ENCODE measurements at regions not wholly inside any gene's neighbourhood (a gene's known extent, or its start where the extent isn't known, plus 50 kb on each side); places are given as distances from the start of the nearest gene placed in this dataset.

GRCh38 chr7:67435894-67436535 is 439.4 kb downstream of the TYW1 start:
- Histone ChIP-seq H4K20me1 (ENCODE audit: insufficient read depth, low read length) (no peaks in the 10 kb centered on the region), H3K4me3 (ENCODE audit: low read depth in 1 of 2, low read length in 2 of 2) (no peak overlapping the region), H3K27ac (ENCODE audit: low read length) (no peak overlapping the region), H3K4me2 (ENCODE audit: insufficient read depth, low read length) (no peak overlapping the region), H3K36me3 (ENCODE audit: insufficient read depth, low read length) (no peaks in the 10 kb centered on the region), H3K9ac (ENCODE audit: low read depth, low read length) (no peak overlapping the region), H3K27me3 (ENCODE audit: insufficient read depth, low read length, poor library complexity) (no peaks in the 10 kb centered on the region), H3K79me2 (ENCODE audit: insufficient read depth, low read length) (no peaks in the 10 kb centered on the region), H2AFZ (ENCODE audit: low read depth, low read length) (no peak overlapping the region), H3K4me1 (ENCODE audit: insufficient read depth, low read length) (no peaks in the 10 kb centered on the region), H3K9me3 (ENCODE audit: insufficient read depth, low read length, severe bottlenecking) (peaks cover 5% of the 10 kb centered on the region)
- DNase-seq = no peak
- no peak for ATAC-seq (ENCODE audit: insufficient read depth, low read depth)
- no peak for TF ChIP-seq EZH2 (IDR thresholded peaks at IDR 0.05; ENCODE audit: borderline replicate concordance, low read depth, low read length, severe bottlenecking)
- no peak for TF ChIP-seq CTCF (IDR thresholded peaks at IDR 0.05; ENCODE audit: borderline replicate concordance, extremely low read depth, low read length, poor library complexity, severe bottlenecking)

GRCh38 chr7:67438198-67438882 is 441.7 kb downstream of the TYW1 start:
- Histone ChIP-seq H3K4me3 (ENCODE audit: low read depth in 1 of 2, low read length in 2 of 2) (no peak overlapping the region), H3K9ac (ENCODE audit: low read depth, low read length) (no peak overlapping the region), H3K36me3 (ENCODE audit: insufficient read depth, low read length) (no peaks in the 10 kb centered on the region), H3K27me3 (ENCODE audit: insufficient read depth, low read length, poor library complexity) (no peaks in the 10 kb centered on the region), H3K79me2 (ENCODE audit: insufficient read depth, low read length) (no peaks in the 10 kb centered on the region), H3K4me1 (ENCODE audit: insufficient read depth, low read length) (no peaks in the 10 kb centered on the region), H3K4me2 (ENCODE audit: insufficient read depth, low read length) (no peak overlapping the region), H3K9me3 (ENCODE audit: insufficient read depth, low read length, severe bottlenecking) (peaks cover 5% of the 10 kb centered on the region), H3K27ac (ENCODE audit: low read length) (no peak overlapping the region), H4K20me1 (ENCODE audit: insufficient read depth, low read length) (no peaks in the 10 kb centered on the region), H2AFZ (ENCODE audit: low read depth, low read length) (no peak overlapping the region)
- DNase-seq = no peak
- TF ChIP-seq CTCF (IDR thresholded peaks at IDR 0.05; ENCODE audit: borderline replicate concordance, extremely low read depth, low read length, poor library complexity, severe bottlenecking) (no peak), EZH2 (IDR thresholded peaks at IDR 0.05; ENCODE audit: borderline replicate concordance, low read depth, low read length, severe bottlenecking) (no peak)
- ATAC-seq (ENCODE audit: insufficient read depth, low read depth) = no peak

GRCh38 chr7:67438913-67439505 is 442.4 kb downstream of the TYW1 start:
- Histone ChIP-seq H3K9ac (ENCODE audit: low read depth, low read length) (no peak overlapping the region), H3K27ac (ENCODE audit: low read length) (no peak overlapping the region), H3K36me3 (ENCODE audit: insufficient read depth, low read length) (no peaks in the 10 kb centered on the region), H3K4me2 (ENCODE audit: insufficient read depth, low read length) (no peak overlapping the region), H3K27me3 (ENCODE audit: insufficient read depth, low read length, poor library complexity) (no peaks in the 10 kb centered on the region), H4K20me1 (ENCODE audit: insufficient read depth, low read length) (no peaks in the 10 kb centered on the region), H3K9me3 (ENCODE audit: insufficient read depth, low read length, severe bottlenecking) (no peaks in the 10 kb centered on the region), H3K4me1 (ENCODE audit: insufficient read depth, low read length) (no peaks in the 10 kb centered on the region), H2AFZ (ENCODE audit: low read depth, low read length) (no peak overlapping the region), H3K79me2 (ENCODE audit: insufficient read depth, low read length) (no peaks in the 10 kb centered on the region), H3K4me3 (ENCODE audit: low read depth in 1 of 2, low read length in 2 of 2) (no peak overlapping the region)
- DNase-seq (no peak), ATAC-seq (ENCODE audit: insufficient read depth, low read depth) (no peak)
- TF ChIP-seq EZH2 (IDR thresholded peaks at IDR 0.05; ENCODE audit: borderline replicate concordance, low read depth, low read length, severe bottlenecking) (no peak), CTCF (IDR thresholded peaks at IDR 0.05; ENCODE audit: borderline replicate concordance, extremely low read depth, low read length, poor library complexity, severe bottlenecking) (no peak)

Measured in DND-41 (cell line).